Naive thymus-derived CD4-positive, alpha-beta T cell (primary cell): ENCODE measurements at regions not wholly inside any gene's neighbourhood (a gene's known extent, or its start where the extent isn't known, plus 50 kb on each side); places are given as distances from the start of the nearest gene placed in this dataset.
"Not testable (repeated sequence)": the region's sequence is repeated elsewhere in the genome, so short reads cannot be mapped to it uniquely, and the experiment has no call there.

ENCODE experiments used
- ATAC-seq: fragments of 150-1000 bp; cut with Tn5 transposase; 2 replicates; pipeline ENCODE4 v1.10.0; 2021; ENCODE audit warnings: mild to moderate bottlenecking, moderate library complexity
- CTCF ChIA-PET: fragments of 350-600 bp; sonication (Branson Sonifier 250); formaldehyde crosslinking; loops from one replicate; lab custom pipeline; 2021; ENCODE audit warnings: antibody characterized with exemption; lab: Charles Lee
- POLR2A ChIA-PET: fragments of 350-600 bp; sonication (Branson Sonifier 250); formaldehyde crosslinking; loops from one replicate; lab custom pipeline; 2021; ENCODE audit warnings: antibody characterized with exemption, inconsistent platforms; lab: Charles Lee
- DNase-seq, 9 donors: peaks; one replicate each; pipeline versions ENCODE4 v3.0.0 to v3.0.0-alpha.2; 2020 to 2022; ENCODE audit warnings: mixed read lengths in 1 of 9
- H3K27ac ChIP-seq: one replicate; pipeline ENCODE4 v1.7.0; 2013; ENCODE audit warnings: mild to moderate bottlenecking, low read depth, low read length, moderate library complexity
- H3K27me3 ChIP-seq, 2 donors: one replicate each; pipeline ENCODE4 v1.7.0; 2013; ENCODE audit warnings: low read length in 2 of 2, mild to moderate bottlenecking in 2 of 2, moderate library complexity in 2 of 2; ENCODE audit not compliant: control insufficient read depth in 2 of 2, insufficient read depth in 2 of 2
- H3K36me3 ChIP-seq, 3 experiments: 1 replicate in 2 of 3; 2 replicates in 1 of 3; pipeline ENCODE4 v1.7.0; 2013; ENCODE audit warnings: low read length in 3 of 3, mild to moderate bottlenecking in 3 of 3, moderate library complexity in 1 of 3; ENCODE audit not compliant: insufficient read depth in 3 of 3, control insufficient read depth in 2 of 3
- H3K4me1 ChIP-seq, 2 donors: one replicate each; pipeline ENCODE4 v1.7.0; 2013; ENCODE audit warnings: low read length in 2 of 2, mild to moderate bottlenecking in 2 of 2, moderate library complexity in 1 of 2; ENCODE audit not compliant: control insufficient read depth in 2 of 2, insufficient read depth in 2 of 2
- H3K4me3 ChIP-seq: 2 replicates; pipeline ENCODE4 v1.7.0; 2013; ENCODE audit warnings: mild to moderate bottlenecking, low read length
- H3K9me3 ChIP-seq, 3 experiments: 1 replicate in 2 of 3; 2 replicates in 1 of 3; pipeline ENCODE4 v1.7.0; 2013; ENCODE audit warnings: low read length in 3 of 3; ENCODE audit not compliant: control insufficient read depth in 2 of 3
- H3K27ac Mint-ChIP-seq, 9 donors: one replicate each; pipeline ENCODE4 v1.8.0; 2020 to 2022; ENCODE audit warnings: mixed read lengths in 9 of 9, mild to moderate bottlenecking in 8 of 9, moderate library complexity in 5 of 9, inconsistent platforms in 2 of 9
- H3K27me3 Mint-ChIP-seq, 5 donors: one replicate each; pipeline ENCODE4 v1.8.0; 2021 to 2022; ENCODE audit warnings: mixed read lengths in 5 of 5, mild to moderate bottlenecking in 1 of 5
- H3K36me3 Mint-ChIP-seq, 5 donors: one replicate each; pipeline ENCODE4 v1.8.0; 2020 to 2022; ENCODE audit warnings: mixed read lengths in 5 of 5, mild to moderate bottlenecking in 3 of 5, inconsistent platforms in 1 of 5
- H3K4me1 Mint-ChIP-seq, 7 donors: one replicate each; pipeline ENCODE4 v1.8.0; 2020 to 2022; ENCODE audit warnings: mixed read lengths in 7 of 7, mild to moderate bottlenecking in 3 of 7, inconsistent platforms in 1 of 7
- H3K4me3 Mint-ChIP-seq, 10 donors: one replicate each; pipeline ENCODE4 v1.8.0; 2020 to 2022; ENCODE audit warnings: mild to moderate bottlenecking in 10 of 10, mixed read lengths in 10 of 10, moderate library complexity in 6 of 10, inconsistent platforms in 2 of 10
- H3K9me3 Mint-ChIP-seq, 11 donors: one replicate each; pipeline ENCODE4 v1.8.0; 2020 to 2022; ENCODE audit warnings: mixed read lengths in 11 of 11, mild to moderate bottlenecking in 4 of 11, inconsistent platforms in 1 of 11, moderate library complexity in 1 of 11
- intact Hi-C, 2 donors: fragments of 100-400 bp; cut with micrococcal nuclease; formaldehyde crosslinking; loops; one replicate each; pipeline ENCODE4 v1.15.1; 2023

DNA sequence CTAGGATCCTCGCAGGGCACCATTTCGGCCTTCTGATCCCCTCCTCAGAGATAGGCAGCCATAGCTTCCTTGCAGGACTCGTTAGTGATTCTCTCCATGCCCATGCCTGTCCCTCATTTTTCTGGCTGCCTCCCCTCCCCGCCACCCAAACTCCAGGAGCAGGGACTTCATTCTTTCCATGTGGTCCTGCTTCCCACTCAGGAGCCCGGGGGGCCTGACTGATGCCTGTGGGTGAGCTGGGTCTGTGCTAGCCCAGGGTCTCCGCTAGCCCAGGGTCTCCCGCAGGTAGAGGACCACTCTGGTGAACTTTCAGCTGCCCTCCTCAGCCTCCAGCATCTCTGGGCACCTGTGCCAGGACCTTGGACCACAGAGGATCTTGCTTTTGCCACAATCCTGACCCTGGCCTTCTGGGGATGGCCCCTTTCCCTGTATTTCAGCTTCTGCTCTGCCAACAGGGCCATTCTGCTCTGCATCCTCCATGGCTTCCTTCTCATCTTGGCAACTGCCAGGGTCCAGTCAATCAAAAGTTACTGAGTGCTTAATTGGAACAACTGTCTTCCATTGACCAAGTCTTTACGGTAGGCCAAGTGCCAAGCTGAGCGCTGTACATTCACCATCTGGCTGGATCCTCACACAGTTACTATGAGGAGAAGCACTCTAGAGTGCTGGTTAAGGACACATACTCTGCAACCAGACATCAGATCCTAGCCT lies 152.2 kb downstream of the EFNB1 start:
- H3K27ac Mint-ChIP-seq, result no peak overlapping the region
- intact Hi-C loops, result no loop called here
- DNase-seq, result no peak

DNA sequence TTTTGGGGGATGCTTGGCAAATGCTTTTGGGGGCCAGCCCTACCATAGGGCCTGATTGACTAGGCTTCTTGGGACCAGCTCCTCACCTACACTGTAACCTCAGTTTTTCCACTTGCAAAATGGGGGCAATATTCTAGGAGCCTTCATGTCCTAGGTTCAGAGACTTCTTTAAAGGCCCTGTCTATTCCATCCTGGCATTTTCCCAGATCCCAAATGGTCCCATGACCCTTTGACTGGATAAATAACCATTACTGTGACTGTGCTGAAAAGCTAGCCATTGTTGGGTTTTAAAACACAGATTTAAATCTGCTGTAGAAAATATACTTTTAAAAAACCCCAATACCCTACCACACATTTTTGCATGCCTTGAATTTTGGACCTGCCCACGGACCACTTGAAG lies 149.8 kb downstream of the EFNB1 start:
- CTCF ChIA-PET, result no interaction called here
- intact Hi-C loops, result no loop called here
- Histone ChIP-seq H3K27me3 (no peaks in the 10 kb centered on the region), H3K4me1 (no peaks in the 10 kb centered on the region), H3K36me3 (no peaks in the 10 kb centered on the region), H3K27ac (no peak overlapping the region), H3K4me3 (no peak overlapping the region), H3K9me3 (no peaks in the 10 kb centered on the region)
- Mint-ChIP-seq H3K9me3 (peaks cover 0 to 24% (median 7%) of the 10 kb centered on the region in 11 donors), H3K27me3 (no peaks in the 10 kb centered on the region), H3K36me3 (no peaks in the 10 kb centered on the region), H3K27ac (no peak overlapping the region), H3K4me1 (peaks cover 0 to 9% (median 0%) of the 10 kb centered on the region in 7 donors), H3K4me3 (no peak overlapping the region)
- POLR2A ChIA-PET, result no interaction called here
- no peak for ATAC-seq
- no peak for DNase-seq

More for the DNA sequence above, 152.2 kb downstream of the EFNB1 start:
- peaks cover 0 to 7% (median 3%) of the 10 kb centered on the region in 11 donors for H3K9me3 Mint-ChIP-seq
- H3K36me3 Mint-ChIP-seq, result no peaks in the 10 kb centered on the region
- no peaks in the 10 kb centered on the region for H3K27me3 ChIP-seq
- POLR2A ChIA-PET, result no interaction called here
- H3K9me3 ChIP-seq, result no peaks in the 10 kb centered on the region
- ATAC-seq, result no peak
- H3K36me3 ChIP-seq, result no peaks in the 10 kb centered on the region
- H3K4me3 Mint-ChIP-seq, result no peak overlapping the region
- H3K4me1 ChIP-seq, result no peaks in the 10 kb centered on the region
- H3K27me3 Mint-ChIP-seq, result no peaks in the 10 kb centered on the region
- no peaks in the 10 kb centered on the region for H3K4me1 Mint-ChIP-seq
- no peak overlapping the region for H3K27ac ChIP-seq
- H3K4me3 ChIP-seq, result no peak overlapping the region
- CTCF ChIA-PET, result no interaction called here

DNA sequence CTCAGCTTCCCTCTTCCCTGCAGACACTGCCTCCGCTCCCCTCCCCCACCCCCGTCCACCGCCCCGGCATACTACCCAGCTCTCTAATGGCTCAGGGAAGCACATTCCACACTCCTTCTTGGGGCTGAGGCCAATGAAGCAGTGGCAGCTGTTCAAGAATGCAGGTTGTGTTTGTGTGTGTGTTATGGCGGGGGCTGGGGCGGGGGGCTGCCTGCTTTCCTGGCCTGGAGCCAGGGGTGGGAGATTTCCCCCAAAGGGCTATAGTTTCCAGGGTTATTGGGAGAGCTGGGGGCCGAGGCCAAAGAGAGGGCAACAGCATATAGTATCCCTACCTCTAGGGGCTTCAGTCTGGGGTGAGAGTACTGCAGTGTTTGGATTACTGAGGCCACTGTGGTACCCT lies 149.4 kb downstream of the EFNB1 start:
- no peaks in the 10 kb centered on the region for H3K9me3 ChIP-seq
- DNase-seq (no peak), ATAC-seq (no peak)
- CTCF ChIA-PET, result no interaction called here
- H3K4me3 ChIP-seq, result no peak overlapping the region
- Mint-ChIP-seq H3K9me3 (peaks cover 0 to 27% (median 7%) of the 10 kb centered on the region in 11 donors), H3K27me3 (peaks cover 0 to 2% (median 0%) of the 10 kb centered on the region in 5 donors), H3K27ac (no peak overlapping the region), H3K4me3 (no peak overlapping the region), H3K4me1 (peaks cover 0 to 9% (median 0%) of the 10 kb centered on the region in 7 donors), H3K36me3 (no peaks in the 10 kb centered on the region)
- intact Hi-C loops, result no loop called here
- no peaks in the 10 kb centered on the region for H3K36me3 ChIP-seq
- no peaks in the 10 kb centered on the region for H3K4me1 ChIP-seq
- H3K27ac ChIP-seq, result no peak overlapping the region
- no peaks in the 10 kb centered on the region for H3K27me3 ChIP-seq
- POLR2A ChIA-PET, result no interaction called here

DNA sequence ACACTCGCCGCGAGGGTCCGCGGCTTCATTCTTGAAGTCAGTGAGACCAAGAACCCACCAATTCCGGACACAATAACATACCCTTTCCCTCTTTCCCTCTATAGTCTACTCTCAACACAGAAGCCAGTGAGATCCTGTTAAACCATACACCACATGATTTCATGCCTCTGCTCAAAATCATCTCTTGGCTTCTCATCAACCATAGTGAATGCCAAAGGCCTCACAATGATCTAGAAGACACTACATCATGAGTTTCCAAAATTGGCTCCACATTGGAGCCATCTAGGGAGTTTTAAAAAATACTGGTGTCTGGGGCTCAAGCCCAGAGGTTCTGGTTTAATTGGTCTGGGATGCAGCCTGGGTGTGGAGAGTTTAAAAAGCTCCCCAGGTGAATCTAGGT lies 124.5 kb downstream of the EFNB1 start:
- Histone ChIP-seq H3K36me3 (no peaks in the 10 kb centered on the region), H3K27ac (no peak overlapping the region), H3K4me3 (no peak overlapping the region), H3K27me3 (no peaks in the 10 kb centered on the region), H3K4me1 (no peaks in the 10 kb centered on the region), H3K9me3 (no peaks in the 10 kb centered on the region)
- no peaks in the 10 kb centered on the region for H3K4me1 Mint-ChIP-seq
- peaks cover 0 to 19% (median 4%) of the 10 kb centered on the region in 11 donors for H3K9me3 Mint-ChIP-seq
- intact Hi-C loops, result no loop called here
- peaks cover 0 to 14% (median 4%) of the 10 kb centered on the region in 5 donors for H3K27me3 Mint-ChIP-seq
- H3K4me3 Mint-ChIP-seq, result peak overlapping the region in 1 of 10 donors; percentile 68
- no peak overlapping the region for H3K27ac Mint-ChIP-seq
- ChIA-PET CTCF (no interaction called here), POLR2A (no interaction called here)
- DNase-seq (no peak), ATAC-seq (no peak)
- H3K36me3 Mint-ChIP-seq, result no peaks in the 10 kb centered on the region

DNA sequence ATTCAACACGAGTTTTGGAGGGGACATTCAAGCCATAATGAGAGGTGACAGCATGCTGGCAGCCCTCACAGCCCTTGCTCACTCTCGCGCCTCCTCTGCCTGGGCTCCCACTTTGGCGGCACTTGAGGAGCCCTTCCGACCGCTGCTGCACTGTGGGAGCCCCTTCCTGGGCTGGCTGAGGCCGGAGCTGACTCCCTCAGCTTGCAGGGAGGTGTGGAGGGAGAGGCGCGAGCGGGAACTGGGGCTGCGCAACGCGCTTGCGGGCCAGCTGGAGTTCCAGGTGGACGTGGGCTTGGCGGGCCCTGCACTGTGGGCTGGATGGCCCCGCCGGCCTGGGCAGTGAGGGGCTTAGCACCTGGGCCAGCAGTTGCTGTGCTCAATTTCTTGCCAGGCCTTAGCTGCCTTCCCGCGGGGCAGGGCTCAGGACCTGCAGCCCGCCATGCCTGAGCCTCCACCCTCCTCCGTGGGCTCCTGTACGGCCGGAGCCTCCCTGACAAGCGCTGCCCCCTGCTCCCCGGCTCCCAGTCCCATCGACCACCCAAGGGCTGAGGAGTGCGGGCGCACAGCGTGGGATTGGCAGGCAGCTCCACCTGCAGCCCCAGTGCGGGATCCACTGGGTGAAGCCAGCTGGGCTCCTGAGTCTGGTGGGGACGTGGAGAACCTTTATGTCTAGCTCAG lies 123.3 kb downstream of the EFNB1 start:
- Mint-ChIP-seq H3K27me3 (peaks cover 0 to 14% (median 4%) of the 10 kb centered on the region in 5 donors), H3K9me3 (peaks cover 0 to 18% (median 4%) of the 10 kb centered on the region in 11 donors)
- H3K4me3 Mint-ChIP-seq, H3K4me3 ChIP-seq, H3K27ac ChIP-seq, H3K36me3 Mint-ChIP-seq, H3K4me1 ChIP-seq, H3K4me1 Mint-ChIP-seq, POLR2A ChIA-PET, intact Hi-C loops, H3K36me3 ChIP-seq, ATAC-seq, H3K27ac Mint-ChIP-seq, DNase-seq, H3K9me3 ChIP-seq, H3K27me3 ChIP-seq, CTCF ChIA-PET: not testable (repeated sequence)

DNA sequence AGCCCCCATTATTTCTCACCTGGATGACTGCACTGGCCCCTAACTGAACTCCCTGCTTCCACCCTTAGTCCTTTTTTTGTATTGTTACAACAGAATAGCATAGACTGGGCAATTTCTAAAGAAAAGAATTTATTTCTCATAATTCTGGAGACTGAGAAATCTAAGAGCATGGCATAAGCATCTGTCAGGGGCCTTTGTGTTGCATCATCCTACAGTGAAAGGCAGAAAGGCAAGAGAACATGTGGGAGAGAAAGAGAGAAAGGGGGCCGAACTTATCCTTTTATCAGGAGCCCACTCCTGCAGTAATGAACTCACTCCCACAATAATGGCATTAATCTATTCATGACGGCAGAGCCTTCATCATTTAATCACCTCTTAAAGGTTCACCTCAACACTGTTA lies 122.1 kb downstream of the EFNB1 start:
- Histone ChIP-seq H3K27ac (no peak overlapping the region), H3K4me1 (no peaks in the 10 kb centered on the region), H3K4me3 (no peak overlapping the region), H3K9me3 (no peaks in the 10 kb centered on the region), H3K27me3 (no peaks in the 10 kb centered on the region), H3K36me3 (no peaks in the 10 kb centered on the region)
- Mint-ChIP-seq H3K36me3 (no peaks in the 10 kb centered on the region), H3K4me1 (no peaks in the 10 kb centered on the region), H3K9me3 (peaks cover 0 to 16% (median 4%) of the 10 kb centered on the region in 11 donors), H3K4me3 (no peak overlapping the region), H3K27ac (no peak overlapping the region), H3K27me3 (peaks cover 0 to 14% (median 4%) of the 10 kb centered on the region in 5 donors)
- ChIA-PET POLR2A (no interaction called here), CTCF (no interaction called here)
- ATAC-seq (no peak), DNase-seq (no peak)
- intact Hi-C loops, result no loop called here
